GM23338 (cell line): ENCODE measurements at regions not wholly inside any gene's neighbourhood (a gene's known extent, or its start where the extent isn't known, plus 50 kb on each side); places are given as distances from the start of the nearest gene placed in this dataset.

Experiments used
- ATAC-seq: fragments of 200-7000 bp; cut with Tn5 transposase; 3 replicates; pipeline ENCODE4 v1.9.1; 2020
- DNase-seq: peaks from one replicate; pipeline ENCODE4 v3.0.0-alpha.2; 2015; ENCODE audit warnings: low spot score
- H2AFZ ChIP-seq: fragments of 200-600 bp; sonication (generic); 2 replicates; pipeline ENCODE4 v1.8.0; 2016; ENCODE audit warnings: antibody characterized with exemption, mild to moderate bottlenecking, moderate library complexity
- H3F3A ChIP-seq: fragments of 200-600 bp; sonication (generic); replicated peaks from 2 replicates; pipeline ENCODE4 v1.8.0; 2017; ENCODE audit warnings: antibody characterized with exemption, mixed run types, low read depth
- H3K27ac ChIP-seq: fragments of 200-600 bp; sonication (generic); 2 replicates; pipeline ENCODE4 v1.6.1; 2016; ENCODE audit warnings: low read depth
- H3K27me3 ChIP-seq: fragments of 200-600 bp; sonication (generic); 2 replicates; pipeline ENCODE4 v1.8.0; 2016; ENCODE audit warnings: mild to moderate bottlenecking, mixed run types, moderate library complexity; ENCODE audit not compliant: insufficient read depth
- H3K36me3 ChIP-seq: fragments of 200-600 bp; sonication (generic); 2 replicates; pipeline ENCODE4 v1.8.0; 2016; ENCODE audit warnings: mild to moderate bottlenecking; ENCODE audit not compliant: insufficient read depth
- H3K4me1 ChIP-seq: fragments of 200-600 bp; sonication (generic); 2 replicates; pipeline ENCODE4 v1.8.0; 2016; ENCODE audit warnings: mild to moderate bottlenecking, moderate library complexity; ENCODE audit not compliant: insufficient read depth
- H3K4me2 ChIP-seq: fragments of 200-600 bp; sonication (generic); 2 replicates; pipeline ENCODE4 v1.7.1; 2017; ENCODE audit warnings: mixed run types
- H3K4me3 ChIP-seq: fragments of 200-600 bp; sonication (generic); 2 replicates; pipeline ENCODE4 v1.6.1; 2016; ENCODE audit warnings: mixed run types
- H3K79me2 ChIP-seq: fragments of 200-600 bp; sonication (generic); replicated peaks from 2 replicates; pipeline ENCODE4 v1.8.0; 2017; ENCODE audit warnings: mild to moderate bottlenecking; ENCODE audit not compliant: insufficient read depth
- H3K9me2 ChIP-seq: fragments of 200-600 bp; sonication (generic); 2 replicates; pipeline ENCODE4 v1.8.0; 2017; ENCODE audit not compliant: insufficient read depth
- H4K20me1 ChIP-seq: fragments of 200-600 bp; sonication (generic); replicated peaks from 2 replicates; pipeline ENCODE4 v1.8.0; 2017; ENCODE audit warnings: mild to moderate bottlenecking; ENCODE audit not compliant: insufficient read depth
- H3K27ac Mint-ChIP-seq: 2 replicates; pipeline ENCODE4 v1.8.0; 2020; ENCODE audit warnings: inconsistent platforms, mild to moderate bottlenecking, moderate library complexity, mixed read lengths
- H3K27me3 Mint-ChIP-seq: 3 replicates; pipeline ENCODE4 v1.8.0; 2022; ENCODE audit warnings: low read depth, mild to moderate bottlenecking, moderate library complexity, mixed read lengths, inconsistent platforms; ENCODE audit not compliant: insufficient read depth, poor library complexity
- H3K36me3 Mint-ChIP-seq: 3 replicates; pipeline ENCODE4 v1.8.0; 2021; ENCODE audit warnings: low read depth, mild to moderate bottlenecking, inconsistent platforms, moderate library complexity, mixed read lengths
- H3K4me1 Mint-ChIP-seq: 3 replicates; pipeline ENCODE4 v1.8.0; 2020; ENCODE audit warnings: mild to moderate bottlenecking, inconsistent platforms, mixed read lengths
- H3K4me3 Mint-ChIP-seq: 3 replicates; pipeline ENCODE4 v1.8.0; 2021; ENCODE audit warnings: moderate library complexity, mild to moderate bottlenecking, inconsistent platforms, mixed read lengths
- H3K9me3 Mint-ChIP-seq: 3 replicates; pipeline ENCODE4 v1.8.0; 2020; ENCODE audit warnings: moderate library complexity, mild to moderate bottlenecking, inconsistent platforms, mixed read lengths
- EZH2 ChIP-seq: fragments of 200-600 bp; sonication (generic); IDR thresholded peaks from one replicate; pipeline ENCODE4 v1.8.0; 2017; ENCODE audit warnings: antibody characterized with exemption, mild to moderate bottlenecking, low read depth; ENCODE audit not compliant: unreplicated experiment
- EZH2phosphoT487 ChIP-seq: fragments of 200-600 bp; sonication (generic); IDR thresholded peaks from one replicate; pipeline ENCODE4 v1.8.1; 2018; ENCODE audit warnings: antibody characterized with exemption; ENCODE audit not compliant: unreplicated experiment
- POLR2AphosphoS5 ChIP-seq: IDR thresholded peaks from 2 replicates; pipeline ENCODE4 v1.6.1; 2016; ENCODE audit warnings: antibody characterized with exemption, low read depth
- ZNF462 ChIP-seq: fragments of 250-450 bp; sonication (Bioruptor Pico); IDR thresholded peaks from 2 replicates; pipeline ENCODE4 v1.5.0; 2020; ENCODE audit warnings: mild to moderate bottlenecking, moderate library complexity

- Mint-ChIP-seq H3K27ac (peak overlapping the region; percentile 42), H3K9me3 (no peaks in the 10 kb centered on the region), H3K36me3 (peaks cover 21% of the 10 kb centered on the region), H3K4me1 (peaks cover 32% of the 10 kb centered on the region), H3K27me3 (peaks cover 9% of the 10 kb centered on the region), H3K4me3 (no peak overlapping the region)
- Histone ChIP-seq H3K27ac (no peak overlapping the region), H3K27me3 (no peaks in the 10 kb centered on the region), H4K20me1 (peaks cover 9% of the 10 kb centered on the region), H3K9me2 (no peaks in the 10 kb centered on the region), H2AFZ (no peak overlapping the region), H3K79me2 (peaks cover 68% of the 10 kb centered on the region), H3K4me2 (no peak overlapping the region), H3K4me3 (no peak overlapping the region), H3F3A (peaks cover 6% of the 10 kb centered on the region; the same call in 1 of the 2 replicates), H3K4me1 (peaks cover 32% of the 10 kb centered on the region), H3K36me3 (no peaks in the 10 kb centered on the region)
- DNase-seq (no peak), ATAC-seq (no peak)
- TF ChIP-seq POLR2AphosphoS5 (no peak), EZH2phosphoT487 (no peak), ZNF462 (CRISPR knock-in tag) (no peak), EZH2 (no peak)
Measured at GRCh38 chr17:77481476-77482374, 341.0 kb downstream of the SEC14L1 start.
